Kidney (tissue), 13 donors: ENCODE measurements at regions not wholly inside any gene's neighbourhood (a gene's known extent, or its start where the extent isn't known, plus 50 kb on each side); places are given as distances from the start of the nearest gene placed in this dataset.

Source experiments
- DNase-seq, 5 donors: peaks; one replicate each; pipeline ENCODE4 v3.0.0-alpha.2; 2013 to 2020
- FAIRE-seq: peaks from 2 replicates; lab custom pipeline; 2012; peaks lifted over from hg19 to GRCh38; lab: Jason Lieb, UNC
- H3K27ac ChIP-seq, 2 donors: one replicate each; pipeline ENCODE4 v1.7.0; 2013; ENCODE audit warnings: low read depth in 2 of 2, low read length in 2 of 2, inconsistent platforms in 1 of 2
- H3K27me3 ChIP-seq: one replicate; pipeline ENCODE4 v1.7.1; 2013; ENCODE audit warnings: low read length, inconsistent platforms; ENCODE audit not compliant: control insufficient read depth, insufficient read depth
- H3K36me3 ChIP-seq, 3 donors: one replicate each; pipeline versions ENCODE4 v1.7.0 to v1.7.1; 2013; ENCODE audit warnings: low read length in 3 of 3, control low read depth in 1 of 3, inconsistent platforms in 1 of 3; ENCODE audit not compliant: insufficient read depth in 3 of 3, control insufficient read depth in 2 of 3
- H3K4me1 ChIP-seq, 3 donors: one replicate each; pipeline versions ENCODE4 v1.7.0 to v1.7.1; 2013; ENCODE audit warnings: low read length in 3 of 3, inconsistent platforms in 1 of 3, low read depth in 1 of 3; ENCODE audit not compliant: control insufficient read depth in 2 of 3, insufficient read depth in 2 of 3
- H3K4me3 ChIP-seq, 3 donors: one replicate each; pipeline versions ENCODE4 v1.7.0 to v1.8.1; 2013; ENCODE audit warnings: low read length in 3 of 3, control low read depth in 1 of 3, inconsistent platforms in 1 of 3
- H3K9ac ChIP-seq, 3 donors: one replicate each; pipeline versions ENCODE4 v1.7.0 to v1.7.1; 2013; ENCODE audit warnings: low read length in 3 of 3, control low read depth in 1 of 3, inconsistent platforms in 1 of 3
- H3K9me3 ChIP-seq, 3 donors: one replicate each; pipeline versions ENCODE4 v1.7.0 to v1.7.1; 2013; ENCODE audit warnings: low read length in 3 of 3, control low read depth in 1 of 3, inconsistent platforms in 1 of 3; ENCODE audit not compliant: control insufficient read depth in 2 of 3, insufficient read depth in 1 of 3
- intact Hi-C: fragments of 100-400 bp; cut with DNase I; formaldehyde crosslinking; loops from one replicate; pipeline ENCODE4 v1.11.1; 2022
- TF ChIP-seq, protein P1 (sequence below): IDR thresholded peaks from 3 replicates; pipeline ENCODE4 v1.5.1; 2012; ENCODE audit warnings: mild to moderate bottlenecking, moderate library complexity, borderline replicate concordance; ENCODE audit not compliant: insufficient read depth; ENCODE audit errors: extremely low read depth
- donor health status: control.
- donor health status: control.
- donor health status: control.
- donor health status: control.
- donor health status: control.
- donor health status: DM: yes; HTN: yes; CAD: no.
- donor health status: Normal renal cell carcinoma (clear cell type).

DNA sequence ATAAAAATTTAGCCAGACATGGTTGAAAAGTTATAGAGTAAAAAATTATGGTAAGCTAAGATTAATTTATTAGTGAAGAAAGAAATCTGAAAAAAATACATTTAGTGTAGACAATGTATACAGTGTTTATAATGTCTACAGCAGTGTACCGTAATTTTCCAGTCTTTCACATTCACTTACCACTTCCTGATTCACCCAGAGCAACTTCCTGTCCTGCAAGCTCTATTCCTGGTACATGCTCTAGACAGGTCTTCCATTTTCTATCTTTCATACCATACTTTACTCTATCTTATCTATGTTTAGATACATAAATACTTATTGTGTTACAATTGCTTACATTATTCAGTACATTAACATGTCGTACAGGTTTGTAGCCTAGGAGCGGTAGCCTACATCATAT, 1387.8 kb upstream of the ATXN8OS start:
- Histone ChIP-seq H3K4me3 (no peak overlapping the region), H3K9ac (no peak overlapping the region), H3K9me3 (no peaks in the 10 kb centered on the region), H3K4me1 (no peaks in the 10 kb centered on the region), H3K36me3 (no peaks in the 10 kb centered on the region), H3K27me3 (no peaks in the 10 kb centered on the region), H3K27ac (no peak overlapping the region)
- FAIRE-seq, result no peak
- intact Hi-C loops, result no loop called here
- no peak for DNase-seq
- TF ChIP-seq, protein P1, sequence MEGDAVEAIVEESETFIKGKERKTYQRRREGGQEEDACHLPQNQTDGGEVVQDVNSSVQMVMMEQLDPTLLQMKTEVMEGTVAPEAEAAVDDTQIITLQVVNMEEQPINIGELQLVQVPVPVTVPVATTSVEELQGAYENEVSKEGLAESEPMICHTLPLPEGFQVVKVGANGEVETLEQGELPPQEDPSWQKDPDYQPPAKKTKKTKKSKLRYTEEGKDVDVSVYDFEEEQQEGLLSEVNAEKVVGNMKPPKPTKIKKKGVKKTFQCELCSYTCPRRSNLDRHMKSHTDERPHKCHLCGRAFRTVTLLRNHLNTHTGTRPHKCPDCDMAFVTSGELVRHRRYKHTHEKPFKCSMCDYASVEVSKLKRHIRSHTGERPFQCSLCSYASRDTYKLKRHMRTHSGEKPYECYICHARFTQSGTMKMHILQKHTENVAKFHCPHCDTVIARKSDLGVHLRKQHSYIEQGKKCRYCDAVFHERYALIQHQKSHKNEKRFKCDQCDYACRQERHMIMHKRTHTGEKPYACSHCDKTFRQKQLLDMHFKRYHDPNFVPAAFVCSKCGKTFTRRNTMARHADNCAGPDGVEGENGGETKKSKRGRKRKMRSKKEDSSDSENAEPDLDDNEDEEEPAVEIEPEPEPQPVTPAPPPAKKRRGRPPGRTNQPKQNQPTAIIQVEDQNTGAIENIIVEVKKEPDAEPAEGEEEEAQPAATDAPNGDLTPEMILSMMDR, result no peak

DNA sequence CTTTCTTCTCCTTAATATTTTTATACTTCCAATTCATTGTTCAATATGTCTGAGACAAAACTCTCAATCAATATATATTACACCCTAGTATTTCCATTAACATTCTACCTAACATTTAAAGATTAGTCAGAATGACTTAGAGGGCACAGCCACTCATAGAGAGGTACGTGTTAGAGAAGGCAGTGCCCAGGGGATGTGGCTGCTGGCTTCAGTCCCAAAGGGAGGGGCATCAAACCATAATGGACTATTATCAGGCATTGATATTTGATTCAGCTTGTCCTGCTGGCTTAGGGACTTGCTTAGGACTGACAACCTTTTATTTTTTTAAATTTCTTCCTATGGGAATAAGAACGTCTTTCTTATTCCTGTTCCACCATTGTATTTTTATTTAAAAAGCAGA, 1392.0 kb upstream of the ATXN8OS start:
- H3K9ac ChIP-seq, result no peak overlapping the region
- no peaks in the 10 kb centered on the region for H3K4me1 ChIP-seq
- TF ChIP-seq, protein P1, result no peak
- H3K9me3 ChIP-seq, result no peaks in the 10 kb centered on the region
- H3K27me3 ChIP-seq, result no peaks in the 10 kb centered on the region
- H3K27ac ChIP-seq, result no peak overlapping the region
- intact Hi-C loops, result no loop called here
- H3K4me3 ChIP-seq, result no peak overlapping the region
- DNase-seq (no peak), FAIRE-seq (no peak)
- no peaks in the 10 kb centered on the region for H3K36me3 ChIP-seq

- TF ChIP-seq, protein P1, result no peak
- H3K36me3 ChIP-seq, result no peaks in the 10 kb centered on the region
- H3K4me1 ChIP-seq, result no peaks in the 10 kb centered on the region
- H3K4me3 ChIP-seq, result no peak overlapping the region
- intact Hi-C loops, result no loop called here
- H3K27me3 ChIP-seq, result no peaks in the 10 kb centered on the region
- no peak for DNase-seq
- no peak for FAIRE-seq
- no peak overlapping the region for H3K27ac ChIP-seq
- H3K9ac ChIP-seq, result no peak overlapping the region
- H3K9me3 ChIP-seq, result no peaks in the 10 kb centered on the region
Measured at GRCh38 chr13:68714292-68714691, 1393.3 kb upstream of the ATXN8OS start.

GRCh38 chr13:68713394-68713793, 1394.2 kb upstream of the ATXN8OS start:
- no peak for DNase-seq
- H3K36me3 ChIP-seq, result no peaks in the 10 kb centered on the region
- TF ChIP-seq, protein P1, result no peak
- no peaks in the 10 kb centered on the region for H3K9me3 ChIP-seq
- no peaks in the 10 kb centered on the region for H3K27me3 ChIP-seq
- no peak overlapping the region for H3K4me3 ChIP-seq
- no peak overlapping the region for H3K9ac ChIP-seq
- no peak for FAIRE-seq
- intact Hi-C loops, result no loop called here
- H3K4me1 ChIP-seq, result no peaks in the 10 kb centered on the region
- H3K27ac ChIP-seq, result no peak overlapping the region
